Neuron (in vitro differentiated cells): ENCODE measurements at regions not wholly inside any gene's neighbourhood (a gene's known extent, or its start where the extent isn't known, plus 50 kb on each side); places are given as distances from the start of the nearest gene placed in this dataset.
"Not testable (repeated sequence)": the region's sequence is repeated elsewhere in the genome, so short reads cannot be mapped to it uniquely, and the experiment has no call there.

Experiments
- H2AFZ ChIP-seq: one replicate; pipeline ENCODE4 v1.6.1; 2013; ENCODE audit warnings: low read depth, mild to moderate bottlenecking, inconsistent platforms, low read length, moderate library complexity
- H3K27me3 ChIP-seq: one replicate; pipeline ENCODE4 v1.6.1; 2013; ENCODE audit warnings: low read length; ENCODE audit not compliant: insufficient read depth
- H3K36me3 ChIP-seq: one replicate; pipeline ENCODE4 v1.6.1; 2013; ENCODE audit warnings: low read length; ENCODE audit not compliant: insufficient read depth
- H3K4me1 ChIP-seq: one replicate; pipeline ENCODE4 v1.6.1; 2013; ENCODE audit warnings: low read length; ENCODE audit not compliant: insufficient read depth
- H3K4me3 ChIP-seq: 2 replicates; pipeline ENCODE4 v1.5.1; 2013; ENCODE audit warnings: mild to moderate bottlenecking, low read length, moderate library complexity
- H3K9me3 ChIP-seq: one replicate; pipeline ENCODE4 v1.6.1; 2013; ENCODE audit warnings: low read length

GRCh38 chr6:134539865-134540323 lies 222.0 kb upstream of the SGK1 start:
- no peaks in the 10 kb centered on the region for H3K9me3 ChIP-seq
- H3K36me3 ChIP-seq, result no peaks in the 10 kb centered on the region
- no peak overlapping the region for H2AFZ ChIP-seq
- H3K4me3 ChIP-seq, result no peak overlapping the region
- no peaks in the 10 kb centered on the region for H3K27me3 ChIP-seq
- no peaks in the 10 kb centered on the region for H3K4me1 ChIP-seq

- not testable (repeated sequence) for H3K4me3 ChIP-seq, H3K27me3 ChIP-seq, H3K4me1 ChIP-seq, H3K36me3 ChIP-seq, H2AFZ ChIP-seq, H3K9me3 ChIP-seq
Measured at GRCh38 chr6:134537765-134538164, 219.9 kb upstream of the SGK1 start.

GRCh38 chr6:134537146-134537555 lies 219.2 kb upstream of the SGK1 start:
- no peaks in the 10 kb centered on the region for H3K4me1 ChIP-seq
- no peak overlapping the region for H2AFZ ChIP-seq
- H3K9me3 ChIP-seq, result no peaks in the 10 kb centered on the region
- no peaks in the 10 kb centered on the region for H3K27me3 ChIP-seq
- H3K4me3 ChIP-seq, result no peak overlapping the region
- no peaks in the 10 kb centered on the region for H3K36me3 ChIP-seq

GRCh38 chr6:134535831-134536230 lies 217.9 kb upstream of the SGK1 start:
- Histone ChIP-seq H3K4me3 (no peak overlapping the region), H2AFZ (no peak overlapping the region), H3K9me3 (no peaks in the 10 kb centered on the region), H3K27me3 (no peaks in the 10 kb centered on the region), H3K4me1 (no peaks in the 10 kb centered on the region), H3K36me3 (no peaks in the 10 kb centered on the region)

GRCh38 chr6:134534708-134535149 lies 216.8 kb upstream of the SGK1 start:
- Histone ChIP-seq H3K27me3 (no peaks in the 10 kb centered on the region), H2AFZ (no peak overlapping the region), H3K36me3 (no peaks in the 10 kb centered on the region), H3K4me3 (no peak overlapping the region), H3K4me1 (no peaks in the 10 kb centered on the region), H3K9me3 (no peaks in the 10 kb centered on the region)

GRCh38 chr6:134533991-134534390 lies 216.1 kb upstream of the SGK1 start:
- Histone ChIP-seq H3K9me3 (no peaks in the 10 kb centered on the region), H3K4me3 (no peak overlapping the region), H3K4me1 (no peaks in the 10 kb centered on the region), H3K27me3 (no peaks in the 10 kb centered on the region), H2AFZ (no peak overlapping the region), H3K36me3 (no peaks in the 10 kb centered on the region)

- Histone ChIP-seq H3K4me1 (no peaks in the 10 kb centered on the region), H3K27me3 (no peaks in the 10 kb centered on the region), H3K4me3 (no peak overlapping the region), H3K36me3 (no peaks in the 10 kb centered on the region), H3K9me3 (no peaks in the 10 kb centered on the region), H2AFZ (no peak overlapping the region)
Measured at GRCh38 chr6:134532694-134533624, 215.0 kb upstream of the SGK1 start.

- Histone ChIP-seq H3K4me1 (peaks cover 6% of the 10 kb centered on the region), H3K36me3 (no peaks in the 10 kb centered on the region), H3K27me3 (no peaks in the 10 kb centered on the region), H3K9me3 (no peaks in the 10 kb centered on the region), H2AFZ (no peak overlapping the region), H3K4me3 (no peak overlapping the region)
Measured at GRCh38 chr6:134531611-134532010, 213.7 kb upstream of the SGK1 start.

GRCh38 chr6:134531188-134531551 lies 213.3 kb upstream of the SGK1 start:
- Histone ChIP-seq H3K27me3 (no peaks in the 10 kb centered on the region), H3K4me3 (no peak overlapping the region), H2AFZ (no peak overlapping the region), H3K4me1 (peaks cover 6% of the 10 kb centered on the region), H3K9me3 (no peaks in the 10 kb centered on the region), H3K36me3 (no peaks in the 10 kb centered on the region)

- H3K4me1 ChIP-seq, result peaks cover 6% of the 10 kb centered on the region
- H3K36me3 ChIP-seq, result no peaks in the 10 kb centered on the region
- no peak overlapping the region for H2AFZ ChIP-seq
Measured at GRCh38 chr6:134529921-134530320, 212.0 kb upstream of the SGK1 start.

GRCh38 chr6:134529305-134529704 lies 211.4 kb upstream of the SGK1 start:
- no peak overlapping the region for H2AFZ ChIP-seq
- H3K36me3 ChIP-seq, result no peaks in the 10 kb centered on the region
- H3K9me3 ChIP-seq, result no peaks in the 10 kb centered on the region

More at GRCh38 chr6:134529921-134530320, 212.0 kb upstream of the SGK1 start:
- Histone ChIP-seq H3K9me3 (no peaks in the 10 kb centered on the region), H3K4me3 (no peak overlapping the region), H3K27me3 (no peaks in the 10 kb centered on the region)

GRCh38 chr6:134527108-134527787 lies 209.3 kb upstream of the SGK1 start:
- Histone ChIP-seq H3K4me3 (no peak overlapping the region), H2AFZ (no peak overlapping the region), H3K4me1 (peaks cover 6% of the 10 kb centered on the region), H3K27me3 (no peaks in the 10 kb centered on the region), H3K36me3 (no peaks in the 10 kb centered on the region), H3K9me3 (no peaks in the 10 kb centered on the region)

More at GRCh38 chr6:134529305-134529704, 211.4 kb upstream of the SGK1 start:
- Histone ChIP-seq H3K27me3 (no peaks in the 10 kb centered on the region), H3K4me1 (peaks cover 6% of the 10 kb centered on the region), H3K4me3 (no peak overlapping the region)

GRCh38 chr6:134525190-134525868 lies 207.4 kb upstream of the SGK1 start:
- H3K27me3 ChIP-seq, result no peaks in the 10 kb centered on the region
- H2AFZ ChIP-seq, result no peak overlapping the region
- no peaks in the 10 kb centered on the region for H3K9me3 ChIP-seq
- H3K4me1 ChIP-seq, result peaks cover 6% of the 10 kb centered on the region
- no peaks in the 10 kb centered on the region for H3K36me3 ChIP-seq
- H3K4me3 ChIP-seq, result no peak overlapping the region
